Stimulated activated CD8-positive, alpha-beta memory T cell treated with anti-CD3 and anti-CD28 coated beads, Interleukin-7, amount 100 ng/mL, for 24 hours (primary cell): ENCODE measurements at regions not wholly inside any gene's neighbourhood (a gene's known extent, or its start where the extent isn't known, plus 50 kb on each side); places are given as distances from the start of the nearest gene placed in this dataset.
"Not testable (repeated sequence)": the region's sequence is repeated elsewhere in the genome, so short reads cannot be mapped to it uniquely, and the experiment has no call there.

Source experiments
- DNase-seq: peaks from one replicate; pipeline ENCODE4 v3.0.0-alpha.2; 2020; ENCODE audit warnings: low read depth

GRCh38 chr6:102758536-102758935 is 1365.0 kb downstream of the GRIK2 start:
- not testable (repeated sequence) for DNase-seq

- DNase-seq = no peak
Measured at GRCh38 chr6:102749210-102749971, 1355.9 kb downstream of the GRIK2 start.

GRCh38 chr6:102746941-102747340 is 1353.4 kb downstream of the GRIK2 start:
- no peak for DNase-seq

GRCh38 chr6:102742754-102743356 is 1349.3 kb downstream of the GRIK2 start:
- no peak for DNase-seq

GRCh38 chr6:102742028-102742427 is 1348.5 kb downstream of the GRIK2 start:
- DNase-seq = no peak

- no peak for DNase-seq
Measured at GRCh38 chr6:102736941-102737368, 1343.4 kb downstream of the GRIK2 start.

- DNase-seq = no peak
Measured at GRCh38 chr6:102732898-102733297, 1339.4 kb downstream of the GRIK2 start.

GRCh38 chr6:102722086-102722485 is 1328.6 kb downstream of the GRIK2 start:
- not testable (repeated sequence) for DNase-seq

- DNase-seq = no peak
Measured at GRCh38 chr6:102717737-102718456, 1324.4 kb downstream of the GRIK2 start.

GRCh38 chr6:102717252-102717651 is 1323.7 kb downstream of the GRIK2 start:
- no peak for DNase-seq

GRCh38 chr6:102701019-102701418 is 1307.5 kb downstream of the GRIK2 start:
- no peak for DNase-seq

- no peak for DNase-seq
Measured at GRCh38 chr6:102686461-102686860, 1293.0 kb downstream of the GRIK2 start.

GRCh38 chr6:102680413-102680812 is 1286.9 kb downstream of the GRIK2 start:
- DNase-seq = no peak

GRCh38 chr6:102679865-102680264 is 1286.4 kb downstream of the GRIK2 start:
- no peak for DNase-seq

GRCh38 chr6:102677225-102677624 is 1283.7 kb downstream of the GRIK2 start:
- no peak for DNase-seq

- no peak for DNase-seq
Measured at GRCh38 chr6:102670735-102671134, 1277.2 kb downstream of the GRIK2 start.

- no peak for DNase-seq
Measured at GRCh38 chr6:102662851-102663250, 1269.3 kb downstream of the GRIK2 start.

GRCh38 chr6:102660303-102660702 is 1266.8 kb downstream of the GRIK2 start:
- DNase-seq = no peak

- no peak for DNase-seq
Measured at GRCh38 chr6:102655823-102656222, 1262.3 kb downstream of the GRIK2 start.

GRCh38 chr6:102641426-102641825 is 1247.9 kb downstream of the GRIK2 start:
- DNase-seq = no peak

GRCh38 chr6:102631921-102632320 is 1238.4 kb downstream of the GRIK2 start:
- DNase-seq = no peak

GRCh38 chr6:102623201-102623600 is 1229.7 kb downstream of the GRIK2 start:
- DNase-seq = no peak

- DNase-seq = no peak
Measured at GRCh38 chr6:102619585-102619984, 1226.1 kb downstream of the GRIK2 start.
